ENCODE measurements at regions not wholly inside any gene's neighbourhood (a gene's known extent, or its start where the extent isn't known, plus 50 kb on each side); places are given as distances from the start of the nearest gene placed in this dataset.

GRCh38 chr7:106503626-106504025 is 157.3 kb downstream of the CCDC71L start:
- TF ChIP-seq CTCF (IDR thresholded peaks at IDR 0.05) (no peak), POLR2A (IDR thresholded peaks at IDR 0.05) (no peak)

All from Peyer's patch (tissue), 4 donors.